ENCODE measurements at regions not wholly inside any gene's neighbourhood (a gene's known extent, or its start where the extent isn't known, plus 50 kb on each side); places are given as distances from the start of the nearest gene placed in this dataset.

DNA sequence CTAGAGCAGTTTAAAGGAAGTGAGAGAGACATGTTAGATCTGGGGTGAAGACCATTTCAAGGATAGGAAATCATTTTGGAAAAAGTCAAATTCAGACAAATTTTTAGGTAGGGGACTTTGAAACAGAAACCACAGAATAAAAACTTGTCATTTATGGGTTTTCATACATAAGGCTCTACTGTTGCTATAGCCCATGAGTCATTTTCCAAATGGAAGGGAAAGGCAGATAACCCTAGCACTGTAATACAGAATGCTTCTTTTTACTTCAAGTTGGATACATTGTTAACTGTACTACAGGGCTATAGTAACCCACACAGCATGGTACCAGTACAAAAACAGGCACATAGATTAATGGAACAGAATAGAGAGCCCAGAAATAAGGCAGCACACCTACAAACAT is 455.4 kb downstream of the EBF1 start:
- H3K36me3 ChIP-seq = 0 out of 22 replicates have a peak, but pooled peaks cover 0 to 3% (median 0%) of the 10 kb centered on the region in 11 experiments
- H3K27ac ChIP-seq = no peak overlapping the region
- peaks cover 0 to 8% (median 6%) of the 10 kb centered on the region in 10 experiments; a peak in 7 of 20 replicates for H3K4me1 ChIP-seq

DNA sequence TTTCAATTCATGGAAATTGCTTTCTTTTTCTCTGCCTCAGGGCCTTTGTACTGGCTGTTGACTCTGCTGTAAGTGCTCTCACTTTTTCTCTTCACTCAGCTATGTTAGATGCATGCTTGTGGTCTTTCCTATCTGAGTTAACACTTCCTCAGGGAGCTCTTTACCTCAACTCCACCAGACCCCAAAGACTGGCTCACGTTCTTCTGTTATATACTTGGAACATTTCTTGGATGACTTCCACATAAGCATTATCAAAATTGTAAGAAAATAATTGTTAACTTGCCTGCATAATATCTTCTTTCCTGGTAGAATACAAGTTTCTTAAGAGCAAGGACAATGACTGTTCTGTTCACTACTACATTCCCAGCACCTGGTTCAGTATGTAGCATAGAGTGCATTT is 455.9 kb downstream of the EBF1 start:
- TF ChIP-seq Cebpa-rat (IDR thresholded peaks at IDR 0.05) = no peak
- Histone ChIP-seq H3K4me1 (peaks cover 0 to 8% (median 6%) of the 10 kb centered on the region in 10 experiments; a peak in 7 of 20 replicates), H3K9me3 (replicated peaks in 1 of 11) (peaks cover 0 to 69% (median 34%) of the 10 kb centered on the region in 11 experiments; a peak in 18 of 22 replicates), H3K9ac (no peak overlapping the region), H3K4me2 (no peak overlapping the region), H3K36me3 (0 out of 22 replicates have a peak, but pooled peaks cover 0 to 3% (median 0%) of the 10 kb centered on the region in 11 experiments), H3K27ac (no peak overlapping the region), H3K27me3 (no peaks in the 10 kb centered on the region), H3K4me3 (no peak overlapping the region), H4K20me1 (no peaks in the 10 kb centered on the region)

More for the DNA sequence above, 455.4 kb downstream of the EBF1 start:
- no peak overlapping the region for H3K4me2 ChIP-seq
- H3K4me3 ChIP-seq = no peak overlapping the region
- H3K27me3 ChIP-seq = no peaks in the 10 kb centered on the region
- peaks cover 0 to 74% (median 34%) of the 10 kb centered on the region in 11 experiments; a peak in 18 of 22 replicates for H3K9me3 ChIP-seq (replicated peaks in 1 of 11)
- H4K20me1 ChIP-seq = no peaks in the 10 kb centered on the region
- H3K9ac ChIP-seq = no peak overlapping the region
- TF ChIP-seq Cebpa-rat (IDR thresholded peaks at IDR 0.05) = no peak

DNA sequence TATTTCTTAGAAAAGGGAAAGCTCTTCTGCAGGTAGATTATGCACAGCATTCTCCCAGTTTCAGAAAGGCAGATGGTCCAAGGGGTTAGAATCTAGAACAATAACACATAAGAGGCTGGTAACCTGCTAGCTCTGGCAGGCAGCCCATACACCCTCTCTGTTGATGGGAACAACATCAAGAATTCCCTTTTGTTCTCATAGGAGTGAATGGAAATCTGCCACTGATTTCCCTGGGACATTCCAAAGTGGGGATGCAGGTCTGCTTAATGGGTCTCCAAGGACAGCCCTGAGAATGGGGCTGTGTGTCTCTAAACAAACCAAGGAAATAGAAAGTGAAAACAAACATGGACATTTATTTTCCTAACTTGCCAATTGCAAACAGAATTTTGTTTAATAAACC is 456.8 kb downstream of the EBF1 start:
- Histone ChIP-seq H3K27me3 (no peaks in the 10 kb centered on the region), H3K36me3 (0 out of 22 replicates have a peak, but pooled peaks cover 0 to 3% (median 0%) of the 10 kb centered on the region in 11 experiments), H3K9ac (no peak overlapping the region), H3K4me1 (peaks cover 0 to 8% (median 6%) of the 10 kb centered on the region in 10 experiments; a peak in 7 of 20 replicates), H3K27ac (no peak overlapping the region), H3K4me2 (no peak overlapping the region), H4K20me1 (no peaks in the 10 kb centered on the region), H3K4me3 (no peak overlapping the region), H3K9me3 (replicated peaks in 1 of 11) (peaks cover 0 to 60% (median 26%) of the 10 kb centered on the region in 11 experiments; a peak in 17 of 22 replicates)
- TF ChIP-seq Cebpa-rat (IDR thresholded peaks at IDR 0.05) = no peak

DNA sequence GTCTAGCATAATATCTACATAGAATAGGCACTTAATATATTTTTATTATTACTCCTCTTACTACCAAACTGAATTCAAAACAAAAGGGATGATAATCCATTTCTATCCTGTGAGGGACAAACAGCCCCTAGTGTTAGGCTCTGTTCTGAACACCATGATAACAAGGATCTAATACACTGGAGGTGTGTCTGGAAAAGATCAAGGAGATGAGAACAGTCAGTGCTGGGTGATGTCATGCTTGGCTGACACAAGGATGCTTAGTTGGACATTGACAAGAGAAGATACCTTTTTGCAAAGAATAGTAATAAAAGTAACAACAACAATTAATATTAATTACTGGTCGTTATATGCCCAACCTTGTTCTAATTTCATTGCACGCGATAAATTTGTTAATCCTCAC is 458.7 kb downstream of the EBF1 start:
- Histone ChIP-seq H3K9ac (no peak overlapping the region), H4K20me1 (no peaks in the 10 kb centered on the region), H3K27ac (no peak overlapping the region), H3K4me3 (no peak overlapping the region), H3K4me2 (no peak overlapping the region), H3K36me3 (0 out of 22 replicates have a peak, but pooled peaks cover 0 to 3% (median 0%) of the 10 kb centered on the region in 11 experiments), H3K27me3 (no peaks in the 10 kb centered on the region), H3K4me1 (peaks cover 0 to 8% (median 6%) of the 10 kb centered on the region in 10 experiments; a peak in 7 of 20 replicates), H3K9me3 (replicated peaks in 1 of 11) (peaks cover 2 to 49% (median 25%) of the 10 kb centered on the region in 11 experiments; a peak in 19 of 22 replicates)
- no peak for TF ChIP-seq Cebpa-rat (IDR thresholded peaks at IDR 0.05)

DNA sequence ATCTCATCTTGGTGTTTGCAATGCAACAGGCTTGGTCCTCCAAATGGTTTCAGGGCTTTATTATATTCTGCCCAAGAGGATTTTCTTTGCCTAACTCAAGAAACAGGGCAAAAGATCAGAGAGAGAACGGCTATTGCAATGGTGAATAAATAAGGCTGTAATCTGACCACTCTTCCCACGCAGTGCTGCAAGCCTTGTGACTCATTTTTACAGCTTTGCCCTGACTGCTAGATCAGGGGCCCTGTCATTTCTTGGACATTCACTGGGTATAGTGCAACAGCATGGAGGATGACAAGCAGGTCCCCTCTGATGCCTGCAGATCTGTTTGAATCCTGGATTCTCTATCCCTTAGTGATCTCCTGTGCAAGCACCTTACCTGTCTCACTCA is 459.1 kb downstream of the EBF1 start:
- Histone ChIP-seq H3K4me3 (no peak overlapping the region), H3K36me3 (0 out of 22 replicates have a peak, but pooled peaks cover 0 to 3% (median 0%) of the 10 kb centered on the region in 11 experiments), H3K9ac (no peak overlapping the region), H3K27ac (no peak overlapping the region), H3K9me3 (replicated peaks in 1 of 11) (peaks cover 6 to 54% (median 25%) of the 10 kb centered on the region in 11 experiments; a peak in 20 of 22 replicates), H3K27me3 (no peaks in the 10 kb centered on the region), H4K20me1 (no peaks in the 10 kb centered on the region), H3K4me1 (peaks cover 0 to 8% (median 6%) of the 10 kb centered on the region in 10 experiments; a peak in 7 of 20 replicates), H3K4me2 (peak overlapping the region in 3 of 11 experiments; percentile 10 to 47 (median 34); a peak in 2 of 22 replicates)
- TF ChIP-seq Cebpa-rat (IDR thresholded peaks at IDR 0.05) = no peak

DNA sequence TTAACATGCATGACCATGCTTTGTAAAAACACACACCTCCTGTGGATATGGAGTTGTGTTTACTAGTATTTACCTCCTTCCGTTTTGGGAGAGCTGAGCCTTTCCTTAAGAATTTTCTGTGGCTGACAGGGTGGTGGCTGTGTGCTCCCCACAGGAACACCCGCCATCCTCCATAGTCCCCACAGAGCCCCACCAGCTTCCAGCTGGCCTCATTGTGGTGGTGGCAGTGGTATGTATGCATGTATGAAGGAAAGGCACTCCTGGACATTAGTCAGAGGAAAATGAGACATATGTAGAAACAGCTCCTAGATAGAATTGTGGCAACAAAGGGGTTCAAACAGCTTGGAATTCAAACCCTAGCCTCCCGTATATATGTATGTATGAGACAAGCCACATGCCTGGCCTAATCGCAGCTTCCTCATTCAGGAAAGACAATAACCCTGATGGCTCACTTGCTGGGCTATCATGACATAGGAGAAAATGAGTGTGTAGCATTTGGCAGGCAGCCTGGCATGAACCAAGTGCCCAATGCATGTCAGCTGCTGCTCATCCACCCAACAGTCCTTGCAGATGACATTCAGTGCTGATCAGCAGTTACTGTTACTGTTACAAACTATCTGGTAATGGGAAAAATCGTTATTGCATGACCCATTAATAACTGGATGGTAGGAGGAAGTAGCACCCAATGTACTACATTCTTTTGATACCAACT is 459.7 kb downstream of the EBF1 start:
- Histone ChIP-seq H4K20me1 (no peaks in the 10 kb centered on the region), H3K27ac (no peak overlapping the region), H3K9me3 (replicated peaks in 1 of 11) (peaks cover 7 to 56% (median 24%) of the 10 kb centered on the region in 11 experiments; a peak in 20 of 22 replicates), H3K27me3 (no peaks in the 10 kb centered on the region), H3K4me2 (peak overlapping the region in 8 of 11 experiments; percentile 10 to 47 (median 34); a peak in 11 of 22 replicates), H3K4me1 (peaks cover 0 to 8% (median 6%) of the 10 kb centered on the region in 10 experiments; a peak in 7 of 20 replicates), H3K9ac (no peak overlapping the region), H3K4me3 (no peak overlapping the region), H3K36me3 (0 out of 22 replicates have a peak, but pooled peaks cover 0 to 3% (median 0%) of the 10 kb centered on the region in 11 experiments)
- no peak for TF ChIP-seq Cebpa-rat (IDR thresholded peaks at IDR 0.05)

DNA sequence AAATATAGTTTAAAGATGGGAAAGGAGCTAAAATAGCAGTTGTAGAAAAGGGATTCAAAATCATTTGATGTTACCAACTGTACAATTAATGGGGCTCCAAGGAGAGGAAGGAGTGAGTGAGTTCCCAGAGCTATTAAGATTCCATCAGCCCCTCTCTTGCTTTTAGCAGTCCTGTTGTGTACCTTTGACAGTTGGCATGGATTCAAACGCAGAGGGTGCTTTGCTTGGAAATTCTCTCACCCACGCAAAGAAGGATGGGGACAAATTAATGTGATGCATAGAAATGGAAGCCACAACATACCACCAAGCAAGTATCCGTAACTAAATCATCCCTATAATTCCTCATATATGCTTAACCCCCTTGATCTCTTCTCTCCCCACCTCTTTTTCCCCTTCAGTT is 461.3 kb downstream of the EBF1 start:
- Histone ChIP-seq H3K27ac (no peak overlapping the region), H3K36me3 (0 out of 22 replicates have a peak, but pooled peaks cover 0 to 3% (median 0%) of the 10 kb centered on the region in 11 experiments), H4K20me1 (no peaks in the 10 kb centered on the region), H3K27me3 (no peaks in the 10 kb centered on the region), H3K9ac (no peak overlapping the region), H3K4me1 (peaks cover 0 to 8% (median 6%) of the 10 kb centered on the region in 10 experiments; a peak in 7 of 20 replicates), H3K9me3 (replicated peaks in 1 of 11) (peaks cover 6 to 48% (median 30%) of the 10 kb centered on the region in 11 experiments; a peak in 20 of 22 replicates), H3K4me3 (no peak overlapping the region), H3K4me2 (no peak overlapping the region)
- TF ChIP-seq Cebpa-rat (IDR thresholded peaks at IDR 0.05) = no peak

DNA sequence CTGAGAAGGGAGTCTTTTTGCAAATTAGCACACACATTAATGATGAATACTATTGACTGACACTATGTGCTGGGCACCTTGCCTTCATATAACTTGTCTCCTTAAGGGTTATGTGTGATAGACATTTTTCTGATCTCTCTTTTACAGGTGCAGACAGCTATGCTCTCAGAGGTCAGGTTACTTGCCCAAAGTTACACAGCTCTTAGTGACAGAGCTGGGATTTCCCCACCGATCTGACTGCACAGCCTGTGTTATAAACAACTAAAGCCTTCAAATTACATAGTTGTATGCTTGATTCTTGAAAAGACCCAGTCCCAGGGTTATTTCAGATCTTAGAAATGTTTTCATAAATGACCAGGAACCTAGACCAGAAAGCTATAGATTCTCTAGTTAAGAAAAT is 462.7 kb downstream of the EBF1 start:
- no peaks in the 10 kb centered on the region for H4K20me1 ChIP-seq
- no peaks in the 10 kb centered on the region for H3K27me3 ChIP-seq
- H3K4me3 ChIP-seq = no peak overlapping the region
- TF ChIP-seq Cebpa-rat (IDR thresholded peaks at IDR 0.05) = no peak
- 0 out of 22 replicates have a peak, but pooled peaks cover 0 to 3% (median 0%) of the 10 kb centered on the region in 11 experiments for H3K36me3 ChIP-seq
- peaks cover 0 to 13% (median 6%) of the 10 kb centered on the region in 10 experiments; a peak in 7 of 20 replicates for H3K4me1 ChIP-seq
- H3K27ac ChIP-seq = no peak overlapping the region
- H3K9ac ChIP-seq = no peak overlapping the region
- H3K4me2 ChIP-seq = no peak overlapping the region
- peaks cover 6 to 56% (median 27%) of the 10 kb centered on the region in 11 experiments; a peak in 20 of 22 replicates for H3K9me3 ChIP-seq (replicated peaks in 1 of 11)

DNA sequence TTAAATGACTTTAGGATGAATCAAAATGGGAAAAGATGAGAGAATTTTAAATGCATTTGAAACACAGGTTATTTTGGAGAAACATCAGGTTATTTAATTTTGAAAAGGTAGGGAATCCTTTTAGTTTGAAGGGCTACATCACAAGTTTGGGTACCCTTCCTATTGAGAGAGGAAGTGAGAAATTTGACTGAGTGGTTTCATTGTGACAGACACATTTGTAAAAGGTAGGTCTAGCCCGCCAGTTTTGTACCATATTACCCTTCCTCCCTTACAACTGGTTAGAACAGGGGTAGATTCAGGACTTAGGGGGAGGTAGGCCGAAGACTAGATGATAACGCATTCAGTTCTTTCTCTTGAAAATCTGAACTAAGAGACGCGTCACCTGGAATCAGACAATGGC is 464.2 kb downstream of the EBF1 start:
- H4K20me1 ChIP-seq = no peaks in the 10 kb centered on the region
- no peak overlapping the region for H3K4me2 ChIP-seq
- H3K9ac ChIP-seq = no peak overlapping the region
- H3K36me3 ChIP-seq = no peaks in the 10 kb centered on the region; a peak in 1 of 22 replicates
- TF ChIP-seq Cebpa-rat (IDR thresholded peaks at IDR 0.05) = no peak
- H3K9me3 ChIP-seq (replicated peaks in 1 of 11) = peaks cover 11 to 56% (median 33%) of the 10 kb centered on the region in 11 experiments; a peak in 20 of 22 replicates
- no peak overlapping the region for H3K27ac ChIP-seq
- no peaks in the 10 kb centered on the region for H3K27me3 ChIP-seq
- no peak overlapping the region for H3K4me3 ChIP-seq
- H3K4me1 ChIP-seq = peaks cover 0 to 13% (median 6%) of the 10 kb centered on the region in 10 experiments; a peak in 7 of 20 replicates
